Erythroblast (primary cell): ENCODE measurements at regions not wholly inside any gene's neighbourhood (a gene's known extent, or its start where the extent isn't known, plus 50 kb on each side); places are given as distances from the start of the nearest gene placed in this dataset.

Source experiments
- GATA1 ChIP-seq: IDR thresholded peaks from 2 replicates; pipeline ENCODE4 v1.6.1; 2011; ENCODE audit warnings: low read depth, mild to moderate bottlenecking, control low read depth, low read length, moderate library complexity
- POLR2A ChIP-seq: IDR thresholded peaks from 2 replicates; pipeline ENCODE4 v1.6.1; 2011; ENCODE audit warnings: mild to moderate bottlenecking, low read length

DNA sequence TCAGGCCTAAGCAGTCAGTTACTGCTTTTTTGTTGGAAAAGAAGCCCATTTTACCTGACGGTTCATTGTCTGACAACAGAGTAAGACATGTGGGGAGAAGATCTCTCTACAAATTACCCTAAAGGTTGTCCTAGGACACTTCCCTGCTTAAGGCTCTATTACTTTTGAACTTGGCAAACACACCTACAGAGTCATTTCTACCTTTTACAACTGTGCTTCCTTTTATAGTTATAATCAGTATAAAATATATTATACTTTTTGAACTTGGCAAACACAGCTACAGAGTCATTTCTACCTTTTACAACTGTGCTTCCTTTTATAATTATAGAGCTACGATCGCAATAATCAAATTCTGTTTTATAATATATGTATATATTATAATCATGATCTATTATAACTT lies 215.0 kb downstream of the TPRG1 start:
- TF ChIP-seq POLR2A, result no peak
- TF ChIP-seq GATA1, result no peak
